ENCODE measurements at regions not wholly inside any gene's neighbourhood (a gene's known extent, or its start where the extent isn't known, plus 50 kb on each side); places are given as distances from the start of the nearest gene placed in this dataset.

DNA sequence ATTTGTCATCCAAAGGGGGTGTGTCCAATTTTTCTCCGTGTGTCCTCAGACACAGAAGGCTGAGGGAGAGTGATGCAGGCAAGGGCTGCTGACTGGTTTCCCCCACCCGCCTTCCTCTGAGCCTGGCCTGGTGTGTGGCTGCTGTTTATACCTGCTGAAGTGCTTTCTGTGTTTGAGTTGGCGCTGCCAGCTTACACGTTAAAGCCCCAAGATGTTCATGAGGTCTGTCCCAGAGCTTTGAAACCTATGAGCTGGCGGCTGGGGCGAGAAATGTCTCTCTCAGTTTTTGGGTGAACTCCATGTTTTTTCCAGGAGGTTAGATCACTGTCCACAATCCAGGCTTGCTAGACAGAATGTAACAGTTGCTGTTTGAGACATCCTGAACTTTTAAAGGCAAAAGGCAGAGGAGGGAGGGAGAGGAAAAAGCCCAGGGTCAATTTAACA, 69.0 kb upstream of the CCN2 start:
- no peaks in the 10 kb centered on the region for H3K27me3 ChIP-seq (replicated peaks in 1 of 4; ENCODE audit: control extremely low read depth in 1 of 4, control insufficient read depth in 3 of 4, insufficient read depth in 4 of 4, low read length in 3 of 4)
- H3K79me2 ChIP-seq (ENCODE audit: control insufficient read depth, insufficient read depth, low read length), result no peaks in the 10 kb centered on the region
- CTCF ChIA-PET, result no interaction called here
- H3K4me2 ChIP-seq (replicated peaks; ENCODE audit: low read depth, low read length, poor library complexity, severe bottlenecking), result no peak overlapping the region
- intact Hi-C loops (cut with micrococcal nuclease), result no loop called here
- no peak overlapping the region for H3K4me3 ChIP-seq (ENCODE audit: control extremely low read depth in 1 of 5, extremely low read depth in 1 of 5, insufficient read depth in 1 of 5, low read depth in 2 of 5, low read length in 4 of 5)
- H3K9me3 ChIP-seq (ENCODE audit: control extremely low read depth in 1 of 3, control insufficient read depth in 2 of 3, insufficient read depth in 1 of 3, low read length in 2 of 3), result no peaks in the 10 kb centered on the region
- no peak overlapping the region for H2AFZ ChIP-seq (ENCODE audit: insufficient read depth, low read depth, low read length, poor library complexity, severe bottlenecking)
- H3K27ac ChIP-seq (ENCODE audit: low read length in 2 of 2), result no peak overlapping the region
- ATAC-seq (ENCODE audit: low read depth) (no peak), DNase-seq (no peak)
- TF ChIP-seq EZH2 (IDR thresholded peaks at IDR 0.05; ENCODE audit: borderline replicate concordance, insufficient read depth, low read depth, low read length, poor library complexity, severe bottlenecking), result no peak
- TF ChIP-seq, protein P1, sequence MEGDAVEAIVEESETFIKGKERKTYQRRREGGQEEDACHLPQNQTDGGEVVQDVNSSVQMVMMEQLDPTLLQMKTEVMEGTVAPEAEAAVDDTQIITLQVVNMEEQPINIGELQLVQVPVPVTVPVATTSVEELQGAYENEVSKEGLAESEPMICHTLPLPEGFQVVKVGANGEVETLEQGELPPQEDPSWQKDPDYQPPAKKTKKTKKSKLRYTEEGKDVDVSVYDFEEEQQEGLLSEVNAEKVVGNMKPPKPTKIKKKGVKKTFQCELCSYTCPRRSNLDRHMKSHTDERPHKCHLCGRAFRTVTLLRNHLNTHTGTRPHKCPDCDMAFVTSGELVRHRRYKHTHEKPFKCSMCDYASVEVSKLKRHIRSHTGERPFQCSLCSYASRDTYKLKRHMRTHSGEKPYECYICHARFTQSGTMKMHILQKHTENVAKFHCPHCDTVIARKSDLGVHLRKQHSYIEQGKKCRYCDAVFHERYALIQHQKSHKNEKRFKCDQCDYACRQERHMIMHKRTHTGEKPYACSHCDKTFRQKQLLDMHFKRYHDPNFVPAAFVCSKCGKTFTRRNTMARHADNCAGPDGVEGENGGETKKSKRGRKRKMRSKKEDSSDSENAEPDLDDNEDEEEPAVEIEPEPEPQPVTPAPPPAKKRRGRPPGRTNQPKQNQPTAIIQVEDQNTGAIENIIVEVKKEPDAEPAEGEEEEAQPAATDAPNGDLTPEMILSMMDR (IDR thresholded peaks at IDR 0.05), result no peak
- no peaks in the 10 kb centered on the region for H4K20me1 ChIP-seq (ENCODE audit: control insufficient read depth, insufficient read depth, low read length, poor library complexity, severe bottlenecking)
- POLR2A ChIA-PET, result no interaction called here
- H3K4me1 Mint-ChIP-seq, result peaks cover 6% of the 10 kb centered on the region
- no peaks in the 10 kb centered on the region for H3K4me1 ChIP-seq (ENCODE audit: control insufficient read depth in 2 of 2, insufficient read depth in 2 of 2, low read length in 2 of 2)
- no peak overlapping the region for H3K4me3 Mint-ChIP-seq
- H3K27me3 Mint-ChIP-seq, result no peaks in the 10 kb centered on the region
- peaks cover 2% of the 10 kb centered on the region for H3K9me3 Mint-ChIP-seq (ENCODE audit: insufficient read depth)
- H3K27ac Mint-ChIP-seq, result no peak overlapping the region
- no peaks in the 10 kb centered on the region for H3K36me3 ChIP-seq (replicated peaks in 1 of 2; ENCODE audit: control extremely low read depth in 1 of 2, control insufficient read depth in 1 of 2, extremely low read depth in 1 of 2, insufficient read depth in 2 of 2, low read length in 1 of 2)
- no peak overlapping the region for H3K9ac ChIP-seq (ENCODE audit: low read length)
- WGBS (ENCODE audit: insufficient coverage), result 75% methylated on average over 6 of the region's 6 CpGs

DNA sequence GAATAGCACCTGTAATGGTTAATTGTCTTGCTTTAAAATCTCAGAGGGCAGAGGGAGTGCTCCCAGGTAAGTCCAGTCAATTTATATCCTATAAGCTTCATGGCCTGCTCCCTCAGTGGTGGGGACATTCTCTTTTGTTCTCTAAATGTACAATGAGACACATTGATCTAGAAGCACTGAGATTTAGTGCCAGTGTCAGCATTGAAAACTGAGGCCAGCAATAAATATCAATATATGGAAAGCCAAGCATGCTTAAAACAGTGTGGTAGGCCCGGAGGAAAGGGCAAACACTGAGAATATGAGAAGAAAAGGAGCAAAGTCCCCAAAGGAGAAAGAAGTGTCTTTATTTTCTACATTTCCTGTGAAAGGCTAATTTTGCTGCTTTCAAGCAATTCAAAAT, 68.4 kb upstream of the CCN2 start:
- no peak for DNase-seq
- Histone ChIP-seq H3K4me1 (ENCODE audit: control insufficient read depth in 2 of 2, insufficient read depth in 2 of 2, low read length in 2 of 2) (no peaks in the 10 kb centered on the region), H2AFZ (ENCODE audit: insufficient read depth, low read depth, low read length, poor library complexity, severe bottlenecking) (no peak overlapping the region), H3K79me2 (ENCODE audit: control insufficient read depth, insufficient read depth, low read length) (no peaks in the 10 kb centered on the region), H3K4me2 (replicated peaks; ENCODE audit: low read depth, low read length, poor library complexity, severe bottlenecking) (no peak overlapping the region), H3K9me3 (ENCODE audit: control extremely low read depth in 1 of 3, control insufficient read depth in 2 of 3, insufficient read depth in 1 of 3, low read length in 2 of 3) (no peaks in the 10 kb centered on the region), H4K20me1 (ENCODE audit: control insufficient read depth, insufficient read depth, low read length, poor library complexity, severe bottlenecking) (no peaks in the 10 kb centered on the region), H3K27me3 (replicated peaks in 1 of 4; ENCODE audit: control extremely low read depth in 1 of 4, control insufficient read depth in 3 of 4, insufficient read depth in 4 of 4, low read length in 3 of 4) (no peaks in the 10 kb centered on the region), H3K4me3 (ENCODE audit: control extremely low read depth in 1 of 5, extremely low read depth in 1 of 5, insufficient read depth in 1 of 5, low read depth in 2 of 5, low read length in 4 of 5) (no peak overlapping the region), H3K36me3 (replicated peaks in 1 of 2; ENCODE audit: control extremely low read depth in 1 of 2, control insufficient read depth in 1 of 2, extremely low read depth in 1 of 2, insufficient read depth in 2 of 2, low read length in 1 of 2) (no peaks in the 10 kb centered on the region), H3K9ac (ENCODE audit: low read length) (no peak overlapping the region), H3K27ac (ENCODE audit: low read length in 2 of 2) (no peak overlapping the region)
- CTCF ChIA-PET, result no interaction called here
- Mint-ChIP-seq H3K27ac (no peak overlapping the region), H3K27me3 (no peaks in the 10 kb centered on the region), H3K9me3 (ENCODE audit: insufficient read depth) (peaks cover 2% of the 10 kb centered on the region), H3K4me1 (peaks cover 6% of the 10 kb centered on the region), H3K4me3 (no peak overlapping the region)
- no peak for ATAC-seq (ENCODE audit: low read depth)
- WGBS (ENCODE audit: insufficient coverage), result 86% methylated on average over 1 of the region's 1 CpG
- POLR2A ChIA-PET, result no interaction called here
- TF ChIP-seq, protein P1 (IDR thresholded peaks at IDR 0.05), result no peak
- no peak for TF ChIP-seq EZH2 (IDR thresholded peaks at IDR 0.05; ENCODE audit: borderline replicate concordance, insufficient read depth, low read depth, low read length, poor library complexity, severe bottlenecking)
- intact Hi-C loops (cut with micrococcal nuclease), result no loop called here

Data from B cell (primary cell).